Esophagus muscularis mucosa (tissue), 3 donors: ENCODE measurements at regions not wholly inside any gene's neighbourhood (a gene's known extent, or its start where the extent isn't known, plus 50 kb on each side); places are given as distances from the start of the nearest gene placed in this dataset.

ENCODE experiments used
- POLR2AphosphoS5 ChIP-seq, 2 donors: sonication (generic); formaldehyde crosslinking; IDR thresholded peaks; one replicate each; pipeline ENCODE4 v1.6.1; 2017; ENCODE audit warnings: antibody characterized with exemption in 2 of 2
- TF ChIP-seq, protein P1 (sequence below), 3 experiments: fragments of 200-600 bp in 2 of 3; fragments of 450-650 bp in 1 of 3; sonication (generic) in 2 of 3; IDR thresholded peaks; one replicate each; pipeline ENCODE4 v1.5.1; 2017 to 2019; ENCODE audit warnings: antibody characterized with exemption in 3 of 3, mild to moderate bottlenecking in 2 of 3, moderate library complexity in 1 of 3

DNA sequence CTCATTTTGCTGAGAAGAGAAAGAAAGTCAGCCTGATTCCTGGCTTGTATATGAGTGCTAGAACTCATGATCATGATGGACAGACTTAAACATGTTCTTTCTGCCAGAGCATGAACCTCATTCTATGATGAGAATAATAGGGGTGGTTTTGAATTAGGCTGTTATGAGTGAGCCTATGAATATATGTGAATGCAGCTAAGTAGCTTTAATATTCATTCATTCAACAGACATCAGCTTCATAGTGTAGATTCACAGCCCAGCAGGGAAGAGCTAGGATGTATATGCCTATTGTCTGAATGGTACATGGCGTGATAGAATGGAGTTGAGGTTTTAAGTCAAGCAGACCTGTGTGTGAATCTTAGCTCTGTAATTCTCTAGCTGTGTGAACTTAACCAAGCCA is 573.2 kb downstream of the DHX35 start:
- TF ChIP-seq POLR2AphosphoS5 (IDR thresholded peaks at IDR 0.05): no peak
- TF ChIP-seq, protein P1, sequence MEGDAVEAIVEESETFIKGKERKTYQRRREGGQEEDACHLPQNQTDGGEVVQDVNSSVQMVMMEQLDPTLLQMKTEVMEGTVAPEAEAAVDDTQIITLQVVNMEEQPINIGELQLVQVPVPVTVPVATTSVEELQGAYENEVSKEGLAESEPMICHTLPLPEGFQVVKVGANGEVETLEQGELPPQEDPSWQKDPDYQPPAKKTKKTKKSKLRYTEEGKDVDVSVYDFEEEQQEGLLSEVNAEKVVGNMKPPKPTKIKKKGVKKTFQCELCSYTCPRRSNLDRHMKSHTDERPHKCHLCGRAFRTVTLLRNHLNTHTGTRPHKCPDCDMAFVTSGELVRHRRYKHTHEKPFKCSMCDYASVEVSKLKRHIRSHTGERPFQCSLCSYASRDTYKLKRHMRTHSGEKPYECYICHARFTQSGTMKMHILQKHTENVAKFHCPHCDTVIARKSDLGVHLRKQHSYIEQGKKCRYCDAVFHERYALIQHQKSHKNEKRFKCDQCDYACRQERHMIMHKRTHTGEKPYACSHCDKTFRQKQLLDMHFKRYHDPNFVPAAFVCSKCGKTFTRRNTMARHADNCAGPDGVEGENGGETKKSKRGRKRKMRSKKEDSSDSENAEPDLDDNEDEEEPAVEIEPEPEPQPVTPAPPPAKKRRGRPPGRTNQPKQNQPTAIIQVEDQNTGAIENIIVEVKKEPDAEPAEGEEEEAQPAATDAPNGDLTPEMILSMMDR (IDR thresholded peaks at IDR 0.05): no peak
